Parathyroid adenoma (tissue), 2 donors: ENCODE measurements at regions not wholly inside any gene's neighbourhood (a gene's known extent, or its start where the extent isn't known, plus 50 kb on each side); places are given as distances from the start of the nearest gene placed in this dataset.

Experiments
- H2AFZ ChIP-seq: fragments of 300-600 bp; sonication (generic); one replicate; pipeline ENCODE4 v1.7.0; 2017; ENCODE audit warnings: antibody characterized with exemption, mild to moderate bottlenecking
- H3K27ac ChIP-seq: fragments of 300-600 bp; sonication (generic); one replicate; pipeline ENCODE4 v1.7.0; 2017
- H3K27me3 ChIP-seq: fragments of 300-600 bp; sonication (generic); one replicate; pipeline ENCODE4 v1.7.0; 2017; ENCODE audit warnings: low read length; ENCODE audit not compliant: control insufficient read depth, insufficient read depth
- H3K36me3 ChIP-seq: fragments of 300-600 bp; sonication (generic); one replicate; pipeline ENCODE4 v1.7.0; 2017; ENCODE audit warnings: low read length; ENCODE audit not compliant: control insufficient read depth, insufficient read depth
- H3K4me1 ChIP-seq: fragments of 300-600 bp; sonication (generic); one replicate; pipeline ENCODE4 v1.7.0; 2017; ENCODE audit warnings: control low read depth
- H3K4me2 ChIP-seq: fragments of 300-600 bp; sonication (generic); one replicate; pipeline ENCODE4 v1.7.0; 2017; ENCODE audit warnings: low read length
- H3K4me3 ChIP-seq: fragments of 300-600 bp; sonication (generic); one replicate; pipeline ENCODE4 v1.7.0; 2017; ENCODE audit warnings: low read depth, low read length
- H3K79me2 ChIP-seq: fragments of 300-600 bp; sonication (generic); one replicate; pipeline ENCODE4 v1.7.0; 2017; ENCODE audit warnings: control low read depth
- H3K9ac ChIP-seq: fragments of 300-600 bp; sonication (generic); one replicate; pipeline ENCODE4 v1.7.0; 2017; ENCODE audit warnings: mild to moderate bottlenecking
- H3K9me3 ChIP-seq: fragments of 300-600 bp; sonication (generic); one replicate; pipeline ENCODE4 v1.7.0; 2017; ENCODE audit warnings: low read length; ENCODE audit not compliant: control insufficient read depth
- TF ChIP-seq, protein P1 (sequence below): fragments of 300-600 bp; sonication (generic); IDR thresholded peaks from one replicate; pipeline ENCODE4 v1.7.0; 2017; ENCODE audit warnings: antibody characterized with exemption, mild to moderate bottlenecking
- donor health status: primary hyperparathyroidism.

DNA sequence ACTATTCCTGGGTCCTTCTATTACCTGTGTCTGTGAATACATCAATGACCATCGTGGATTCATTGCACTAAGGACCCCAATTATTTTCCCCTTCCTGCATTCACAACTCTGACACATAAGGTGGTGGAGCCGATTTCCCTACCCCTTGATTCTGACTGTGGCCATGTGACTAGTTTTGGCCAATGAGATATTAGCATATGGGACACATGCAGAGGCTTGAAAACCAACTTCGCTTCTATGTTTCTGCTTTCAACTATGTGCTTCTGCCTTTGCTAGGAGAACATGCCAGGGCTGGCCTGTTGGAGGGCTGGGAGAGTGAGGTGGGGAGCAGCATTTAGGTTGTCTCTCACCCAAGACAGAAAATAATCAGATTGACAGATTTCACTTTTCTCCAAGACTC lies 483.1 kb upstream of the JAG1 start:
- no peaks in the 10 kb centered on the region for H3K27me3 ChIP-seq
- no peak overlapping the region for H3K27ac ChIP-seq
- no peaks in the 10 kb centered on the region for H3K9me3 ChIP-seq
- no peaks in the 10 kb centered on the region for H3K36me3 ChIP-seq
- H3K4me2 ChIP-seq = no peak overlapping the region
- no peaks in the 10 kb centered on the region for H3K79me2 ChIP-seq
- no peak overlapping the region for H3K4me3 ChIP-seq
- TF ChIP-seq, protein P1, sequence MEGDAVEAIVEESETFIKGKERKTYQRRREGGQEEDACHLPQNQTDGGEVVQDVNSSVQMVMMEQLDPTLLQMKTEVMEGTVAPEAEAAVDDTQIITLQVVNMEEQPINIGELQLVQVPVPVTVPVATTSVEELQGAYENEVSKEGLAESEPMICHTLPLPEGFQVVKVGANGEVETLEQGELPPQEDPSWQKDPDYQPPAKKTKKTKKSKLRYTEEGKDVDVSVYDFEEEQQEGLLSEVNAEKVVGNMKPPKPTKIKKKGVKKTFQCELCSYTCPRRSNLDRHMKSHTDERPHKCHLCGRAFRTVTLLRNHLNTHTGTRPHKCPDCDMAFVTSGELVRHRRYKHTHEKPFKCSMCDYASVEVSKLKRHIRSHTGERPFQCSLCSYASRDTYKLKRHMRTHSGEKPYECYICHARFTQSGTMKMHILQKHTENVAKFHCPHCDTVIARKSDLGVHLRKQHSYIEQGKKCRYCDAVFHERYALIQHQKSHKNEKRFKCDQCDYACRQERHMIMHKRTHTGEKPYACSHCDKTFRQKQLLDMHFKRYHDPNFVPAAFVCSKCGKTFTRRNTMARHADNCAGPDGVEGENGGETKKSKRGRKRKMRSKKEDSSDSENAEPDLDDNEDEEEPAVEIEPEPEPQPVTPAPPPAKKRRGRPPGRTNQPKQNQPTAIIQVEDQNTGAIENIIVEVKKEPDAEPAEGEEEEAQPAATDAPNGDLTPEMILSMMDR = no peak
- no peaks in the 10 kb centered on the region for H3K4me1 ChIP-seq
- H2AFZ ChIP-seq = no peak overlapping the region
- H3K9ac ChIP-seq = no peak overlapping the region

DNA sequence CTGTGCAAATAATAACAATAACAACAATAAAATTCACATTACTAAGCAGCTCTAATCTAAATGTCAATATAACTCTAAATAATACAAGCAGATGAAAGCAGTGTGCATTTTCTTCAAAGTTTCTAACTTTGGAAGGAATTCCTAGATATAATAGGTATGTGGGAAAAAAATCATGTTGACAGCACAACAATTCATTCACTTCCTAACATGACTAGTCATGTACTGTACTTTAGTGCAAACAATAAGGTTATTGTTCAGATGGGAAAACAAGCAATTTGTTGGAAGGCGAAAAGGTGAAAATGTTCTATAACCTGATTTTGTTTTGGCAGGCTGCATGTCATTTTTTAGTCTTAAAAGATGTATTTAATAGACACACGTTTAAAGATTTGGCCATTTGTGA lies 484.3 kb upstream of the JAG1 start:
- no peak overlapping the region for H3K9ac ChIP-seq
- H3K27me3 ChIP-seq = no peaks in the 10 kb centered on the region
- H3K4me2 ChIP-seq = no peak overlapping the region
- H3K9me3 ChIP-seq = no peaks in the 10 kb centered on the region
- H3K79me2 ChIP-seq = no peaks in the 10 kb centered on the region
- H3K27ac ChIP-seq = no peak overlapping the region
- no peaks in the 10 kb centered on the region for H3K36me3 ChIP-seq
- no peak overlapping the region for H2AFZ ChIP-seq
- no peak overlapping the region for H3K4me3 ChIP-seq
- no peaks in the 10 kb centered on the region for H3K4me1 ChIP-seq
- TF ChIP-seq, protein P1 = no peak

DNA sequence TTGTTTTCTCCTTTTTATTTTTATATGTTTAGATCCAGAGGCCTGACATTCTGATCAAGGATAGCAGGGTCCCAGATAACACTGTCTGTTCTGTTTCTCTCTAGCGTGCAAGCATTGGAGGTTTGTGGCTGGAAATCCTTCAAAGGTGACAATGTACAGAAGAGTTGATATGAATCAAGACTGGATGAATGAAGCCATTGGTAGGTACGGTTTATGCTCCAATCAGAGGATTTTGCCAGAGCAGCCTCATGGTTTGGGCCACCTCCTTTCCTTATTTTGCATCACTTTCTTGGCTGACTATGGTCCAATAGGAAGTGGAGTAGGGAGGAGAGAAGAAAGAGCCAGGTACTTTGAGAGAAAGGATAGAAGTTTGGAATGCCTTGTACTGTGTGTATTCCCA lies 484.8 kb upstream of the JAG1 start:
- Histone ChIP-seq H3K4me1 (no peaks in the 10 kb centered on the region), H3K27me3 (no peaks in the 10 kb centered on the region), H3K4me3 (no peak overlapping the region), H2AFZ (no peak overlapping the region), H3K79me2 (no peaks in the 10 kb centered on the region), H3K36me3 (no peaks in the 10 kb centered on the region), H3K4me2 (no peak overlapping the region), H3K9me3 (no peaks in the 10 kb centered on the region), H3K27ac (no peak overlapping the region), H3K9ac (no peak overlapping the region)
- TF ChIP-seq, protein P1 = no peak

DNA sequence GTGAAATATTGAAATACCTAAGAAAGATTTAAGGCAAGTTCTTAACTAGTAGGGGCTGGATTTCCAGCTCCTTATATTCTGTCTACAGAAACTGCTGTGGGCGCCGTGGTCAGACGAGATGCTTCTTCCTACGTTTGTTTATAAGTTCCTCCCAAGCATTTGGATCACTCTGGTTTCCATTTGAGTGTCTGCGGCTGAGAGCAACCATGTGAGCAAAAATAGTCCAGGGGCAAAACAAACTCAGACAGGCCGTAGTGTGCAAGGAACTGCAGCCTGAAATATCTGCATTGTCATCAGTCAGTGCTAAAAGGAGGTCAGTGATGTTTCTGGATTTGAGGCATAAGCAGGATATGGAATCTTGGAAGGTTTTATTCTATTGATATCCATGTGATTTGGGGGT lies 485.9 kb upstream of the JAG1 start:
- Histone ChIP-seq H3K27ac (peak overlapping the region; percentile 13), H3K4me2 (no peak overlapping the region)
- TF ChIP-seq, protein P1 = no peak

DNA sequence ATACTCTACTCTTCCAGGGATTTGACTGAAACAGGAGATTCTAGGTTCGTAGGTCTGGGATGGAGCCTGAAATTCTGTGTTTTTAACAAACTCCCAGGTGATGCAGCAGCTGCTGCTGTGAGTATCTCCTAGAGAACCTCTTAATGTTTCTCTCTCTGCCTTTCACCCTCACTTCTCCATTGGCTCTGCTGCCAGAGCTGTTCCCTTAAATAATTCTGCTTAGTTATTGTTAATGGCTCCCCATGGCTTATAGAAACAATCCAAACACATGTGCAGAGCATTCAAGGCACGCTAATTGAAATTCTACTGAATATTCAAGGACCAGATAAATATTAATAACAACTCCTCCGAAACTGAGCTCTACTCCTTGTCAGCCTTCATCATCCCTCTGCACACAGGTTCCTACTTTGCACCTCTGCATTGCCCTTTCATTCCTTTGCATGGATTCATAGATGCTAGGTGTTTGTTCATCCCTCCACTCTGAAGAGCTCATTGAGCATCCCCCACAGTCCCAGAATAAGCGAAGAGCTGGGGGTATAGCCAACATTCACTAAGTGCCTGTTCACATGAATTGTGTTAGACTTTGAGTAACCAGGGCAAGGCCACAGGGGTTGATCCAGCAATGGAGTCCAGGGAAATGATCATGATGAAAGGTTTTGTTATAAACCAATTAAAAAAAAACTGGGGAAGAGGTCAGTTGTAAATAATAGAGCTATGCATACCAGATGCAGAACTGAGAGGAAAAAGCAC lies 488.4 kb upstream of the JAG1 start:
- H3K27ac ChIP-seq = no peak overlapping the region
- H3K9me3 ChIP-seq = no peaks in the 10 kb centered on the region
- H3K4me1 ChIP-seq = no peaks in the 10 kb centered on the region
- no peaks in the 10 kb centered on the region for H3K79me2 ChIP-seq
- H3K4me2 ChIP-seq = no peak overlapping the region
- no peak overlapping the region for H3K4me3 ChIP-seq
- H3K36me3 ChIP-seq = no peaks in the 10 kb centered on the region
- H2AFZ ChIP-seq = no peak overlapping the region
- H3K9ac ChIP-seq = no peak overlapping the region
- H3K27me3 ChIP-seq = no peaks in the 10 kb centered on the region
- TF ChIP-seq, protein P1 = no peak

More for the DNA sequence above, 485.9 kb upstream of the JAG1 start:
- Histone ChIP-seq H3K9ac (no peak overlapping the region), H3K27me3 (no peaks in the 10 kb centered on the region), H3K9me3 (no peaks in the 10 kb centered on the region), H3K36me3 (no peaks in the 10 kb centered on the region), H3K4me3 (no peak overlapping the region), H2AFZ (peak overlapping the region; percentile 43), H3K79me2 (no peaks in the 10 kb centered on the region), H3K4me1 (no peaks in the 10 kb centered on the region)
